Panc1 (cell line): ENCODE measurements at regions not wholly inside any gene's neighbourhood (a gene's known extent, or its start where the extent isn't known, plus 50 kb on each side); places are given as distances from the start of the nearest gene placed in this dataset.

Experiments
- ATAC-seq: fragments of 200-7000 bp; cut with Tn5 transposase; 2 replicates; pipeline ENCODE4 v1.9.1; 2020; ENCODE audit warnings: mild to moderate bottlenecking, moderate library complexity
- BruUV-seq: library from RNA; stranded (reverse); fragments of 400-500 nt; replicated peaks from 2 replicates; lab custom pipeline; 2021; lab: Mats Ljungman, UMichigan
- CTCF ChIA-PET: fragments of 300-600 bp; sonication (Branson Sonifier 250); formaldehyde crosslinking; loops from one replicate; lab custom pipeline; 2022; ENCODE audit warnings: antibody characterized with exemption; lab: Charles Lee
- POLR2A ChIA-PET: fragments of 300-600 bp; sonication (Branson Sonifier 250); formaldehyde crosslinking; loops from one replicate; lab custom pipeline; 2022; ENCODE audit warnings: antibody characterized with exemption; lab: Charles Lee
- DNase-seq: peaks from one replicate; pipeline ENCODE4 v3.0.0-alpha.2; 2010; ENCODE audit warnings: low read depth, low spot score
- H3K27ac ChIP-seq: 2 replicates; pipeline ENCODE4 v1.5.1; 2011; ENCODE audit warnings: mild to moderate bottlenecking, low read length, inconsistent platforms
- H3K27me3 ChIP-seq: fragments of 200-500 bp; sonication (Bioruptor generic); 2 replicates; pipeline ENCODE4 v1.6.0; 2014; ENCODE audit warnings: low read length, inconsistent platforms; ENCODE audit not compliant: control insufficient read depth, insufficient read depth
- H3K36me3 ChIP-seq: fragments of 200-500 bp; sonication (Bioruptor generic); 2 replicates; pipeline ENCODE4 v1.5.1; 2014; ENCODE audit warnings: inconsistent platforms, mild to moderate bottlenecking, low read length, moderate library complexity; ENCODE audit not compliant: control insufficient read depth, insufficient read depth
- H3K4me1 ChIP-seq: 2 replicates; pipeline ENCODE4 v1.5.1; 2011; ENCODE audit warnings: inconsistent platforms, mild to moderate bottlenecking, low read length, moderate library complexity; ENCODE audit not compliant: control insufficient read depth, insufficient read depth
- H3K4me3 ChIP-seq, 2 experiments: 2 replicates each; pipeline ENCODE4 v1.5.1; 2011 to 2012; ENCODE audit warnings: low read depth in 2 of 2, low read length in 2 of 2, mild to moderate bottlenecking in 2 of 2, inconsistent platforms in 1 of 2, moderate library complexity in 1 of 2
- H3K9me3 ChIP-seq: fragments of 200-500 bp; sonication (Bioruptor generic); 2 replicates; pipeline ENCODE4 v1.5.1; 2014; ENCODE audit warnings: low read depth, mild to moderate bottlenecking, inconsistent platforms, low read length, moderate library complexity; ENCODE audit not compliant: control insufficient read depth, insufficient read depth
- POLR2AphosphoS5 ChIP-seq: IDR thresholded peaks from 2 replicates; pipeline ENCODE4 v1.6.1; 2012; ENCODE audit warnings: mild to moderate bottlenecking, low read depth, low read length, moderate library complexity
- SIN3A ChIP-seq: IDR thresholded peaks from 2 replicates; pipeline ENCODE4 v1.6.1; 2012; ENCODE audit warnings: low read depth, mild to moderate bottlenecking, low read length, moderate library complexity, borderline replicate concordance; ENCODE audit not compliant: insufficient read depth
- TCF7L2 ChIP-seq: IDR thresholded peaks from 2 replicates; pipeline ENCODE4 v1.6.1; 2011; ENCODE audit warnings: mild to moderate bottlenecking, low read depth, low read length, inconsistent platforms
- in situ Hi-C: cut with HindIII; loops from 2 replicates; pipeline ENCODE4 v1.10.0; 2016; ENCODE audit warnings: low sequenced_read_pairs, low pct_unique_long_range_greater_than_20kb
- intact Hi-C: fragments of 100-400 bp; cut with micrococcal nuclease; formaldehyde crosslinking; loops from one replicate; pipeline ENCODE4 v1.10.0; 2022; ENCODE audit not compliant: unreplicated experiment
- TF ChIP-seq, protein P1 (sequence below): fragments of 450-650 bp; IDR thresholded peaks from 2 replicates; pipeline ENCODE4 v1.5.1; 2017; ENCODE audit warnings: mild to moderate bottlenecking
- TF ChIP-seq, protein P2 (sequence below), 2 experiments: IDR thresholded peaks; 2 replicates each; pipeline ENCODE4 v1.6.1; 2011 to 2012; ENCODE audit warnings: low read depth in 2 of 2, control low read depth in 1 of 2, low read length in 1 of 2, mild to moderate bottlenecking in 1 of 2, moderate library complexity in 1 of 2; ENCODE audit not compliant: insufficient read depth in 1 of 2

DNA sequence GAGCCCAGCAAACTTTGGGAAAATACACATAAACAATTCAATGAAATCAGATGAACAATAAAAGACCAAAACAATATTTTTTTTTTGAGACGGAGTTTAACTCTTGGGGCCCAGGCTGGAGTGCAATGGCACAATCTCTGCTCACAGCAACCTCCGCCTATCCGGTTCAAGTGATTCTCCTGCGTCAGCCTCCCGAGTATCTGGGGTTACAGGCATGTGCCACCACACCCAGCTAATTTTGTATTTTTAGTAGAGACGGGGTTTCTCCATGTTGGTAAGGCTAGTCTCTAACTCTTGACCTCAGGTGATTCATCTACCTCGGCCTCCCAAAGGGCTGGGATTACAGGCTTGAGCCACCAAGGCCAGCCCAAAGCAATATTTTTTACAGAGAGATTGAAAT, 1588.5 kb downstream of the BRINP3 start:
- H3K9me3 ChIP-seq = no peaks in the 10 kb centered on the region
- no peaks in the 10 kb centered on the region for H3K4me1 ChIP-seq
- no peaks in the 10 kb centered on the region for H3K27me3 ChIP-seq
- ChIA-PET CTCF (no interaction called here), POLR2A (no interaction called here)
- TF ChIP-seq SIN3A (no peak), TCF7L2 (no peak), POLR2AphosphoS5 (no peak)
- TF ChIP-seq, protein P1, sequence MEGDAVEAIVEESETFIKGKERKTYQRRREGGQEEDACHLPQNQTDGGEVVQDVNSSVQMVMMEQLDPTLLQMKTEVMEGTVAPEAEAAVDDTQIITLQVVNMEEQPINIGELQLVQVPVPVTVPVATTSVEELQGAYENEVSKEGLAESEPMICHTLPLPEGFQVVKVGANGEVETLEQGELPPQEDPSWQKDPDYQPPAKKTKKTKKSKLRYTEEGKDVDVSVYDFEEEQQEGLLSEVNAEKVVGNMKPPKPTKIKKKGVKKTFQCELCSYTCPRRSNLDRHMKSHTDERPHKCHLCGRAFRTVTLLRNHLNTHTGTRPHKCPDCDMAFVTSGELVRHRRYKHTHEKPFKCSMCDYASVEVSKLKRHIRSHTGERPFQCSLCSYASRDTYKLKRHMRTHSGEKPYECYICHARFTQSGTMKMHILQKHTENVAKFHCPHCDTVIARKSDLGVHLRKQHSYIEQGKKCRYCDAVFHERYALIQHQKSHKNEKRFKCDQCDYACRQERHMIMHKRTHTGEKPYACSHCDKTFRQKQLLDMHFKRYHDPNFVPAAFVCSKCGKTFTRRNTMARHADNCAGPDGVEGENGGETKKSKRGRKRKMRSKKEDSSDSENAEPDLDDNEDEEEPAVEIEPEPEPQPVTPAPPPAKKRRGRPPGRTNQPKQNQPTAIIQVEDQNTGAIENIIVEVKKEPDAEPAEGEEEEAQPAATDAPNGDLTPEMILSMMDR = no peak
- TF ChIP-seq, protein P2, sequence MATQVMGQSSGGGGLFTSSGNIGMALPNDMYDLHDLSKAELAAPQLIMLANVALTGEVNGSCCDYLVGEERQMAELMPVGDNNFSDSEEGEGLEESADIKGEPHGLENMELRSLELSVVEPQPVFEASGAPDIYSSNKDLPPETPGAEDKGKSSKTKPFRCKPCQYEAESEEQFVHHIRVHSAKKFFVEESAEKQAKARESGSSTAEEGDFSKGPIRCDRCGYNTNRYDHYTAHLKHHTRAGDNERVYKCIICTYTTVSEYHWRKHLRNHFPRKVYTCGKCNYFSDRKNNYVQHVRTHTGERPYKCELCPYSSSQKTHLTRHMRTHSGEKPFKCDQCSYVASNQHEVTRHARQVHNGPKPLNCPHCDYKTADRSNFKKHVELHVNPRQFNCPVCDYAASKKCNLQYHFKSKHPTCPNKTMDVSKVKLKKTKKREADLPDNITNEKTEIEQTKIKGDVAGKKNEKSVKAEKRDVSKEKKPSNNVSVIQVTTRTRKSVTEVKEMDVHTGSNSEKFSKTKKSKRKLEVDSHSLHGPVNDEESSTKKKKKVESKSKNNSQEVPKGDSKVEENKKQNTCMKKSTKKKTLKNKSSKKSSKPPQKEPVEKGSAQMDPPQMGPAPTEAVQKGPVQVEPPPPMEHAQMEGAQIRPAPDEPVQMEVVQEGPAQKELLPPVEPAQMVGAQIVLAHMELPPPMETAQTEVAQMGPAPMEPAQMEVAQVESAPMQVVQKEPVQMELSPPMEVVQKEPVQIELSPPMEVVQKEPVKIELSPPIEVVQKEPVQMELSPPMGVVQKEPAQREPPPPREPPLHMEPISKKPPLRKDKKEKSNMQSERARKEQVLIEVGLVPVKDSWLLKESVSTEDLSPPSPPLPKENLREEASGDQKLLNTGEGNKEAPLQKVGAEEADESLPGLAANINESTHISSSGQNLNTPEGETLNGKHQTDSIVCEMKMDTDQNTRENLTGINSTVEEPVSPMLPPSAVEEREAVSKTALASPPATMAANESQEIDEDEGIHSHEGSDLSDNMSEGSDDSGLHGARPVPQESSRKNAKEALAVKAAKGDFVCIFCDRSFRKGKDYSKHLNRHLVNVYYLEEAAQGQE (IDR thresholded peaks at IDR 0.05; ENCODE audit: insufficient read depth in 1 of 2, low read depth in 2 of 2, low read length in 1 of 2) = no peak
- H3K4me3 ChIP-seq = no peak overlapping the region
- H3K36me3 ChIP-seq = no peaks in the 10 kb centered on the region
- no peak for ATAC-seq
- no peak overlapping the region for H3K27ac ChIP-seq
- no peak for DNase-seq
- in situ Hi-C loops = no loop called here
- BruUV-seq = no TSS peak
- intact Hi-C loops = no loop called here

DNA sequence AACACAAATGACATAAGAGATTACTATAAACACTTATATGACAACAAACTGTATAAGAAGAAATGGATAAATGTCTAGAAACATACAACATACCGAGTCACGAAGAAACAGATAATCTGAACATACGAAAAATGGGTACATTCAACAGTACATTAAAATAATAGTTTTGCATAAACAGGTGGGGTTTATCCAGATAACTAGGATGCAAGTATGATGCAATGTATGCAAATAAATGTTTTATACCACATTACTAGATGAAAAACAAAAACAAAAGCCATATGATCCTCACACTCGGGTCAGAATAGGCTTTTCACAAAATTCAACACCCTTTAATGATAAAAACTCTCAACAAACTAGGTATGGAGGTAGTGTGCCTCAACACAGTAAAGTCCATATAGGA, 1585.7 kb downstream of the BRINP3 start:
- Histone ChIP-seq H3K27ac (no peak overlapping the region), H3K9me3 (no peaks in the 10 kb centered on the region), H3K4me1 (no peaks in the 10 kb centered on the region), H3K36me3 (no peaks in the 10 kb centered on the region), H3K4me3 (no peak overlapping the region), H3K27me3 (no peaks in the 10 kb centered on the region)
- TF ChIP-seq, protein P2 (IDR thresholded peaks at IDR 0.05; ENCODE audit: insufficient read depth in 1 of 2, low read depth in 2 of 2, low read length in 1 of 2) = no peak
- no peak for TF ChIP-seq TCF7L2
- TF ChIP-seq POLR2AphosphoS5 = no peak
- TF ChIP-seq SIN3A = no peak
- TF ChIP-seq, protein P1 = no peak
- no TSS peak for BruUV-seq
- intact Hi-C loops (no loop called here), in situ Hi-C loops (no loop called here)
- ATAC-seq (no peak), DNase-seq (no peak)
- ChIA-PET CTCF (no interaction called here), POLR2A (no interaction called here)
